Endodermal cell (in vitro differentiated cells): ENCODE measurements at regions not wholly inside any gene's neighbourhood (a gene's known extent, or its start where the extent isn't known, plus 50 kb on each side); places are given as distances from the start of the nearest gene placed in this dataset.

Source experiments
- DNase-seq: peaks from one replicate; pipeline ENCODE4 v3.0.0-alpha.2; 2017
- H3K27ac ChIP-seq: 2 replicates; pipeline ENCODE4 v1.5.1; 2013; ENCODE audit warnings: mild to moderate bottlenecking, low read depth, low read length, moderate library complexity
- H3K27me3 ChIP-seq: 2 replicates; pipeline ENCODE4 v1.6.1; 2013; ENCODE audit warnings: mild to moderate bottlenecking, low read length, moderate library complexity; ENCODE audit not compliant: insufficient read depth, control insufficient read depth, poor library complexity, severe bottlenecking
- H3K36me3 ChIP-seq: 2 replicates; pipeline ENCODE4 v1.7.0; 2013; ENCODE audit warnings: mild to moderate bottlenecking, low read length, moderate library complexity; ENCODE audit not compliant: control insufficient read depth, insufficient read depth
- H3K4me1 ChIP-seq: one replicate; pipeline ENCODE4 v1.7.0; 2013; ENCODE audit warnings: low read length; ENCODE audit not compliant: control insufficient read depth, insufficient read depth
- H3K4me3 ChIP-seq: 2 replicates; pipeline ENCODE4 v1.5.1; 2013; ENCODE audit warnings: mild to moderate bottlenecking, low read length, moderate library complexity
- H3K9ac ChIP-seq: 2 replicates; pipeline ENCODE4 v1.6.1; 2013; ENCODE audit warnings: mild to moderate bottlenecking, low read length, moderate library complexity; ENCODE audit not compliant: poor library complexity, severe bottlenecking; ENCODE audit errors: extremely low read depth
- H3K9me3 ChIP-seq: 2 replicates; pipeline ENCODE4 v1.6.1; 2013; ENCODE audit warnings: mild to moderate bottlenecking, low read length, moderate library complexity; ENCODE audit not compliant: control insufficient read depth
- H3K27ac Mint-ChIP-seq: 2 replicates; pipeline ENCODE4 v1.8.0; 2020; ENCODE audit warnings: mixed read lengths
- H3K27me3 Mint-ChIP-seq: 2 replicates; pipeline ENCODE4 v1.8.0; 2021; ENCODE audit warnings: mild to moderate bottlenecking, mixed read lengths; ENCODE audit not compliant: insufficient read depth
- H3K36me3 Mint-ChIP-seq: 2 replicates; pipeline ENCODE4 v1.8.0; 2020; ENCODE audit warnings: low read depth, mixed read lengths
- H3K4me1 Mint-ChIP-seq: 2 replicates; pipeline ENCODE4 v1.8.0; 2020; ENCODE audit warnings: mixed read lengths
- H3K4me3 Mint-ChIP-seq: 2 replicates; pipeline ENCODE4 v1.8.0; 2020; ENCODE audit warnings: mild to moderate bottlenecking, moderate library complexity, mixed read lengths
- H3K9me3 Mint-ChIP-seq: 2 replicates; pipeline ENCODE4 v1.8.0; 2020; ENCODE audit warnings: mild to moderate bottlenecking, mixed read lengths
- WGBS, 2 experiments: methylation state at CpG; one replicate each; pipeline versions ENCODE4 v1.1.5 to v1.1.7; 2013; ENCODE audit warnings: missing lambda C conversion rate in 2 of 2, mixed read lengths in 1 of 2; ENCODE audit not compliant: insufficient coverage in 1 of 2, insufficient read length in 1 of 2; 5-methylcytosine and 5-hydroxymethylcytosine counted together
- TF ChIP-seq, protein P1 (sequence below): fragments of 200-600 bp; sonication (generic); conservative IDR thresholded peaks from 2 replicates; pipeline ENCODE4 v1.5.0; 2021; ENCODE audit warnings: antibody characterized with exemption, mild to moderate bottlenecking

- Histone ChIP-seq H3K27me3 (no peaks in the 10 kb centered on the region), H3K9ac (no peak overlapping the region), H3K4me1 (peaks cover 11% of the 10 kb centered on the region), H3K27ac (no peak overlapping the region), H3K36me3 (no peaks in the 10 kb centered on the region), H3K4me3 (peak overlapping the region; percentile 30), H3K9me3 (no peaks in the 10 kb centered on the region)
- WGBS, 2 experiments, result 96 to 100% methylated on average over 2 of the region's 2 CpGs
- no peak for DNase-seq
- Mint-ChIP-seq H3K9me3 (no peaks in the 10 kb centered on the region), H3K27ac (no peak overlapping the region), H3K27me3 (no peaks in the 10 kb centered on the region), H3K36me3 (no peaks in the 10 kb centered on the region), H3K4me1 (peaks cover 60% of the 10 kb centered on the region), H3K4me3 (no peak overlapping the region)
- TF ChIP-seq, protein P1, sequence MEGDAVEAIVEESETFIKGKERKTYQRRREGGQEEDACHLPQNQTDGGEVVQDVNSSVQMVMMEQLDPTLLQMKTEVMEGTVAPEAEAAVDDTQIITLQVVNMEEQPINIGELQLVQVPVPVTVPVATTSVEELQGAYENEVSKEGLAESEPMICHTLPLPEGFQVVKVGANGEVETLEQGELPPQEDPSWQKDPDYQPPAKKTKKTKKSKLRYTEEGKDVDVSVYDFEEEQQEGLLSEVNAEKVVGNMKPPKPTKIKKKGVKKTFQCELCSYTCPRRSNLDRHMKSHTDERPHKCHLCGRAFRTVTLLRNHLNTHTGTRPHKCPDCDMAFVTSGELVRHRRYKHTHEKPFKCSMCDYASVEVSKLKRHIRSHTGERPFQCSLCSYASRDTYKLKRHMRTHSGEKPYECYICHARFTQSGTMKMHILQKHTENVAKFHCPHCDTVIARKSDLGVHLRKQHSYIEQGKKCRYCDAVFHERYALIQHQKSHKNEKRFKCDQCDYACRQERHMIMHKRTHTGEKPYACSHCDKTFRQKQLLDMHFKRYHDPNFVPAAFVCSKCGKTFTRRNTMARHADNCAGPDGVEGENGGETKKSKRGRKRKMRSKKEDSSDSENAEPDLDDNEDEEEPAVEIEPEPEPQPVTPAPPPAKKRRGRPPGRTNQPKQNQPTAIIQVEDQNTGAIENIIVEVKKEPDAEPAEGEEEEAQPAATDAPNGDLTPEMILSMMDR, result no peak
These were observed 53.6 kb upstream of the FST start for GRCh38 chr5:53426878-53427277.

GRCh38 chr5:53427965-53428364, 52.5 kb upstream of the FST start:
- Histone ChIP-seq H3K9ac (no peak overlapping the region), H3K4me1 (peaks cover 12% of the 10 kb centered on the region), H3K27ac (no peak overlapping the region), H3K36me3 (no peaks in the 10 kb centered on the region), H3K9me3 (no peaks in the 10 kb centered on the region), H3K4me3 (no peak overlapping the region), H3K27me3 (no peaks in the 10 kb centered on the region)
- Mint-ChIP-seq H3K4me1 (peaks cover 60% of the 10 kb centered on the region), H3K36me3 (no peaks in the 10 kb centered on the region), H3K27ac (no peak overlapping the region), H3K9me3 (no peaks in the 10 kb centered on the region), H3K4me3 (no peak overlapping the region), H3K27me3 (no peaks in the 10 kb centered on the region)
- TF ChIP-seq, protein P1, result no peak
- no peak for DNase-seq

- no peaks in the 10 kb centered on the region for H3K9me3 ChIP-seq
- Mint-ChIP-seq H3K36me3 (no peaks in the 10 kb centered on the region), H3K4me1 (peaks cover 70% of the 10 kb centered on the region), H3K9me3 (no peaks in the 10 kb centered on the region), H3K27me3 (no peaks in the 10 kb centered on the region), H3K4me3 (no peak overlapping the region), H3K27ac (no peak overlapping the region)
- H3K36me3 ChIP-seq, result no peaks in the 10 kb centered on the region
- no peak overlapping the region for H3K4me3 ChIP-seq
- no peaks in the 10 kb centered on the region for H3K27me3 ChIP-seq
- WGBS, 2 experiments, result 89 to 95% methylated on average over 5 of the region's 5 CpGs
- peaks cover 19% of the 10 kb centered on the region for H3K4me1 ChIP-seq
- H3K27ac ChIP-seq, result no peak overlapping the region
- TF ChIP-seq, protein P1, result no peak
- no peak for DNase-seq
- H3K9ac ChIP-seq, result no peak overlapping the region
These were observed 50.7 kb upstream of the FST start for GRCh38 chr5:53429706-53430105.
